H9 (cell line): ENCODE measurements at regions not wholly inside any gene's neighbourhood (a gene's known extent, or its start where the extent isn't known, plus 50 kb on each side); places are given as distances from the start of the nearest gene placed in this dataset.

Experiments
- DNase-seq: peaks from one replicate; pipeline ENCODE4 v3.0.0-alpha.2; 2017
- H2AFZ ChIP-seq: one replicate; pipeline ENCODE4 v1.6.1; 2013; ENCODE audit warnings: mild to moderate bottlenecking, low read length, control low read depth, moderate library complexity
- H2AK5ac ChIP-seq: 2 replicates; pipeline ENCODE4 v1.6.1; 2013; ENCODE audit warnings: low read length, control low read depth, mixed read lengths; ENCODE audit not compliant: insufficient read length
- H2BK120ac ChIP-seq: one replicate; pipeline ENCODE4 v1.6.1; 2013; ENCODE audit warnings: low read depth, mild to moderate bottlenecking, low read length, control low read depth, inconsistent platforms; ENCODE audit not compliant: poor library complexity, severe bottlenecking
- H2BK12ac ChIP-seq: 2 replicates; pipeline ENCODE4 v1.6.1; 2013; ENCODE audit warnings: low read length, control low read depth, mixed read lengths, low read depth; ENCODE audit not compliant: insufficient read length
- H2BK15ac ChIP-seq: 2 replicates; pipeline ENCODE4 v1.6.1; 2013; ENCODE audit warnings: low read depth, low read length, control low read depth
- H2BK20ac ChIP-seq: one replicate; pipeline ENCODE4 v1.6.1; 2013; ENCODE audit warnings: low read depth, mild to moderate bottlenecking, low read length, control low read depth, inconsistent platforms; ENCODE audit not compliant: poor library complexity, severe bottlenecking
- H2BK5ac ChIP-seq: 2 replicates; pipeline ENCODE4 v1.6.1; 2013; ENCODE audit warnings: low read length, control low read depth, mixed read lengths; ENCODE audit not compliant: insufficient read length
- H3K14ac ChIP-seq: 2 replicates; pipeline ENCODE4 v1.6.1; 2013; ENCODE audit warnings: low read length, control low read depth; ENCODE audit not compliant: insufficient read depth
- H3K18ac ChIP-seq: 2 replicates; pipeline ENCODE4 v1.6.1; 2013; ENCODE audit warnings: low read depth, mild to moderate bottlenecking, mixed read lengths, low read length, control low read depth; ENCODE audit not compliant: insufficient read length
- H3K23ac ChIP-seq: 2 replicates; pipeline ENCODE4 v1.6.1; 2013; ENCODE audit warnings: low read length, control low read depth, mixed read lengths, low read depth; ENCODE audit not compliant: insufficient read length
- H3K23me2 ChIP-seq: 2 replicates; pipeline ENCODE4 v1.6.1; 2013; ENCODE audit warnings: low read depth, mild to moderate bottlenecking, mixed read lengths, low read length, control low read depth; ENCODE audit not compliant: insufficient read length, poor library complexity, severe bottlenecking
- H3K27ac ChIP-seq: 2 replicates; pipeline ENCODE4 v1.5.1; 2013; ENCODE audit warnings: low read length, control low read depth, mixed read lengths, low read depth; ENCODE audit not compliant: insufficient read length
- H3K27me3 ChIP-seq: 2 replicates; pipeline ENCODE4 v1.6.1; 2013; ENCODE audit warnings: low read length, control low read depth, inconsistent platforms; ENCODE audit not compliant: insufficient read depth
- H3K4ac ChIP-seq: 2 replicates; pipeline ENCODE4 v1.6.1; 2013; ENCODE audit warnings: low read depth, mild to moderate bottlenecking, control low read depth, inconsistent platforms, low read length, moderate library complexity
- H3K4me1 ChIP-seq: 2 replicates; pipeline ENCODE4 v1.6.1; 2013; ENCODE audit warnings: low read length, control low read depth, inconsistent platforms; ENCODE audit not compliant: insufficient read depth
- H3K4me2 ChIP-seq: 2 replicates; pipeline ENCODE4 v1.6.1; 2013; ENCODE audit warnings: low read length, control low read depth, mixed read lengths; ENCODE audit not compliant: insufficient read length, insufficient read depth
- H3K56ac ChIP-seq: 2 replicates; pipeline ENCODE4 v1.6.1; 2013; ENCODE audit warnings: low read depth, mild to moderate bottlenecking, mixed read lengths, low read length, control low read depth; ENCODE audit not compliant: insufficient read length
- H3K79me1 ChIP-seq: 2 replicates; pipeline ENCODE4 v1.6.1; 2013; ENCODE audit warnings: low read depth, mild to moderate bottlenecking, moderate library complexity, low read length, control low read depth, inconsistent platforms; ENCODE audit not compliant: insufficient read depth, poor library complexity, severe bottlenecking
- H3K79me2 ChIP-seq: 2 replicates; pipeline ENCODE4 v1.6.1; 2013; ENCODE audit warnings: low read length, control low read depth, inconsistent platforms; ENCODE audit not compliant: insufficient read depth
- H3K9ac ChIP-seq: 2 replicates; pipeline ENCODE4 v1.6.1; 2013; ENCODE audit warnings: low read length, control low read depth, mixed read lengths; ENCODE audit not compliant: insufficient read length; ENCODE audit errors: extremely low read depth
- H3K9me3 ChIP-seq: one replicate; pipeline ENCODE4 v1.6.1; 2013; ENCODE audit warnings: low read depth, low read length, inconsistent platforms; ENCODE audit not compliant: control insufficient read depth
- H3T11ph ChIP-seq: one replicate; pipeline ENCODE4 v1.6.1; 2013; ENCODE audit warnings: mild to moderate bottlenecking, low read length, control low read depth, inconsistent platforms
- H4K20me1 ChIP-seq: one replicate; pipeline ENCODE4 v1.6.1; 2013; ENCODE audit not compliant: control insufficient read depth, insufficient read length, insufficient read depth
- H4K5ac ChIP-seq: 2 replicates; pipeline ENCODE4 v1.6.1; 2013; ENCODE audit warnings: low read depth, mild to moderate bottlenecking, mixed read lengths, low read length, control low read depth; ENCODE audit not compliant: insufficient read length
- H4K8ac ChIP-seq: replicated peaks from 2 replicates; pipeline ENCODE4 v1.6.1; 2013; ENCODE audit warnings: low read length, control low read depth, mixed read lengths, low read depth; ENCODE audit not compliant: insufficient read length
- H4K91ac ChIP-seq: 2 replicates; pipeline ENCODE4 v1.6.1; 2013; ENCODE audit warnings: low read depth, mild to moderate bottlenecking, moderate library complexity, mixed read lengths, low read length, control low read depth; ENCODE audit not compliant: insufficient read length
- H3K27ac Mint-ChIP-seq, 3 experiments: 2 replicates in 2 of 3; 3 replicates in 1 of 3; pipeline ENCODE4 v1.8.0; 2020 to 2021; ENCODE audit warnings: mixed read lengths in 3 of 3, mild to moderate bottlenecking in 1 of 3, moderate library complexity in 1 of 3
- H3K27me3 Mint-ChIP-seq: 2 replicates; pipeline ENCODE4 v1.8.0; 2021; ENCODE audit warnings: low read depth, mild to moderate bottlenecking, moderate library complexity, mixed read lengths
- H3K36me3 Mint-ChIP-seq, 3 experiments: 2 replicates in 2 of 3; 3 replicates in 1 of 3; pipeline ENCODE4 v1.8.0; 2020 to 2021; ENCODE audit warnings: low read depth in 3 of 3, mixed read lengths in 3 of 3; ENCODE audit not compliant: insufficient read depth in 1 of 3
- H3K4me1 Mint-ChIP-seq, 2 experiments: 2 replicates each; pipeline ENCODE4 v1.8.0; 2020; ENCODE audit warnings: mixed read lengths in 2 of 2
- H3K4me3 Mint-ChIP-seq, 2 experiments: 2 replicates in 1 of 2; 3 replicates in 1 of 2; pipeline ENCODE4 v1.8.0; 2020 to 2021; ENCODE audit warnings: mild to moderate bottlenecking in 2 of 2, mixed read lengths in 2 of 2, moderate library complexity in 1 of 2
- H3K9me3 Mint-ChIP-seq, 2 experiments: 2 replicates in 1 of 2; 3 replicates in 1 of 2; pipeline ENCODE4 v1.8.0; 2020; ENCODE audit warnings: mild to moderate bottlenecking in 2 of 2, mixed read lengths in 2 of 2, moderate library complexity in 1 of 2
- CTCF ChIP-seq: fragments of 200-600 bp; sonication (generic); conservative IDR thresholded peaks from 3 replicates; pipeline ENCODE4 v1.8.0; 2021; ENCODE audit warnings: antibody characterized with exemption, mild to moderate bottlenecking
- WGBS: extraction: QIAGEN DNeasy Blood & Tissue Kit; methylation state at CpG from one replicate; pipeline ENCODE4 v1.1.7; 2013; ENCODE audit warnings: missing lambda C conversion rate, low lambda C conversion rate, mixed read lengths; ENCODE audit not compliant: insufficient read length; ENCODE audit errors: extremely low coverage; 5-methylcytosine and 5-hydroxymethylcytosine counted together

GRCh38 chr2:175312137-175312536, 130.6 kb upstream of the ATP5MC3 start:
- Histone ChIP-seq H3K27me3 (no peaks in the 10 kb centered on the region), H4K5ac (no peak overlapping the region), H3K4me1 (no peaks in the 10 kb centered on the region), H3K79me2 (no peaks in the 10 kb centered on the region), H3K23ac (no peak overlapping the region), H3K18ac (no peak overlapping the region), H4K20me1 (no peaks in the 10 kb centered on the region), H2AFZ (no peak overlapping the region), H2BK120ac (no peak overlapping the region), H3K9ac (no peak overlapping the region), H2BK15ac (no peak overlapping the region), H3K56ac (no peak overlapping the region), H3K79me1 (no peaks in the 10 kb centered on the region), H3K27ac (no peak overlapping the region), H3K9me3 (no peaks in the 10 kb centered on the region), H4K91ac (no peak overlapping the region), H2BK5ac (no peak overlapping the region), H4K8ac (no peak overlapping the region), H3K14ac (no peak overlapping the region), H2BK20ac (no peak overlapping the region), H3T11ph (no peak overlapping the region), H2BK12ac (no peak overlapping the region), H2AK5ac (no peak overlapping the region), H3K23me2 (no peaks in the 10 kb centered on the region), H3K4ac (no peak overlapping the region), H3K4me2 (no peak overlapping the region)
- H3K27me3 Mint-ChIP-seq, result peaks cover 9% of the 10 kb centered on the region; the same call in 1 of the 2 replicates
- H3K4me3 Mint-ChIP-seq, result no peak overlapping the region
- no peaks in the 10 kb centered on the region for H3K9me3 Mint-ChIP-seq
- no peak for TF ChIP-seq CTCF
- WGBS, result no CpG with 5 or more reads among the region's 2 CpGs
- no peak for DNase-seq
- no peaks in the 10 kb centered on the region for H3K36me3 Mint-ChIP-seq
- peaks cover 14 to 15% of the 10 kb centered on the region in 2 experiments for H3K4me1 Mint-ChIP-seq
- H3K27ac Mint-ChIP-seq, result no peak overlapping the region; a peak in 1 of 7 replicates
